ENCODE measurements at regions not wholly inside any gene's neighbourhood (a gene's known extent, or its start where the extent isn't known, plus 50 kb on each side); places are given as distances from the start of the nearest gene placed in this dataset.

GRCh38 chr3:126257984-126258383, 77.6 kb upstream of the ALDH1L1 start:
- Histone ChIP-seq H3K9me3 (ENCODE audit: control insufficient read depth in 1 of 2, insufficient read depth in 1 of 2, low read length in 2 of 2) (peaks cover 0 to 9% of the 10 kb centered on the region in 2 experiments), H3K27ac (ENCODE audit: low read depth in 1 of 2, low read length in 2 of 2) (no peak overlapping the region), H3K27me3 (ENCODE audit: control insufficient read depth in 1 of 2, insufficient read depth in 2 of 2, low read length in 2 of 2) (peaks cover 0 to 9% of the 10 kb centered on the region in 2 experiments), H3K4me1 (ENCODE audit: insufficient read depth, low read length) (no peaks in the 10 kb centered on the region), H3K36me3 (ENCODE audit: insufficient read depth, low read length) (no peaks in the 10 kb centered on the region), H3K4me3 (ENCODE audit: low read length) (no peak overlapping the region)
- ChIA-PET CTCF (no interaction called here), POLR2A (no interaction called here)
- no peak overlapping the region for H3K27ac Mint-ChIP-seq
- TF ChIP-seq, protein P1, sequence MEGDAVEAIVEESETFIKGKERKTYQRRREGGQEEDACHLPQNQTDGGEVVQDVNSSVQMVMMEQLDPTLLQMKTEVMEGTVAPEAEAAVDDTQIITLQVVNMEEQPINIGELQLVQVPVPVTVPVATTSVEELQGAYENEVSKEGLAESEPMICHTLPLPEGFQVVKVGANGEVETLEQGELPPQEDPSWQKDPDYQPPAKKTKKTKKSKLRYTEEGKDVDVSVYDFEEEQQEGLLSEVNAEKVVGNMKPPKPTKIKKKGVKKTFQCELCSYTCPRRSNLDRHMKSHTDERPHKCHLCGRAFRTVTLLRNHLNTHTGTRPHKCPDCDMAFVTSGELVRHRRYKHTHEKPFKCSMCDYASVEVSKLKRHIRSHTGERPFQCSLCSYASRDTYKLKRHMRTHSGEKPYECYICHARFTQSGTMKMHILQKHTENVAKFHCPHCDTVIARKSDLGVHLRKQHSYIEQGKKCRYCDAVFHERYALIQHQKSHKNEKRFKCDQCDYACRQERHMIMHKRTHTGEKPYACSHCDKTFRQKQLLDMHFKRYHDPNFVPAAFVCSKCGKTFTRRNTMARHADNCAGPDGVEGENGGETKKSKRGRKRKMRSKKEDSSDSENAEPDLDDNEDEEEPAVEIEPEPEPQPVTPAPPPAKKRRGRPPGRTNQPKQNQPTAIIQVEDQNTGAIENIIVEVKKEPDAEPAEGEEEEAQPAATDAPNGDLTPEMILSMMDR (IDR thresholded peaks at IDR 0.05), result no peak
- intact Hi-C loops (cut with DNase I, micrococcal nuclease), result no loop called here
- no peak for DNase-seq
- ATAC-seq (ENCODE audit: poor library complexity), result no peak
- no peaks in the 10 kb centered on the region for H3K36me3 Mint-ChIP-seq (ENCODE audit: low read depth)
- no peaks in the 10 kb centered on the region for H3K9me3 Mint-ChIP-seq
- H3K4me3 Mint-ChIP-seq, result no peak overlapping the region
- H3K4me1 Mint-ChIP-seq (ENCODE audit: low read depth), result no peaks in the 10 kb centered on the region
- peaks cover 18% of the 10 kb centered on the region for H3K27me3 Mint-ChIP-seq

GRCh38 chr3:126257174-126257573, 76.8 kb upstream of the ALDH1L1 start:
- H3K4me1 ChIP-seq (ENCODE audit: insufficient read depth, low read length), result no peaks in the 10 kb centered on the region
- no peak overlapping the region for H3K27ac ChIP-seq (ENCODE audit: low read depth in 1 of 2, low read length in 2 of 2)
- H3K36me3 ChIP-seq (ENCODE audit: insufficient read depth, low read length), result no peaks in the 10 kb centered on the region
- no peak overlapping the region for H3K4me3 ChIP-seq (ENCODE audit: low read length)
- ATAC-seq (ENCODE audit: poor library complexity) (no peak), DNase-seq (no peak)
- no peak overlapping the region for H3K27ac Mint-ChIP-seq
- H3K9me3 ChIP-seq (ENCODE audit: control insufficient read depth in 1 of 2, insufficient read depth in 1 of 2, low read length in 2 of 2), result peaks cover 0 to 9% of the 10 kb centered on the region in 2 experiments
- H3K27me3 ChIP-seq (ENCODE audit: control insufficient read depth in 1 of 2, insufficient read depth in 2 of 2, low read length in 2 of 2), result peaks cover 0 to 4% of the 10 kb centered on the region in 2 experiments
- H3K4me1 Mint-ChIP-seq (ENCODE audit: low read depth), result no peaks in the 10 kb centered on the region
- CTCF ChIA-PET, result no interaction called here
- TF ChIP-seq, protein P1 (IDR thresholded peaks at IDR 0.05), result no peak
- POLR2A ChIA-PET, result no interaction called here
- H3K27me3 Mint-ChIP-seq, result peaks cover 10% of the 10 kb centered on the region
- no peaks in the 10 kb centered on the region for H3K36me3 Mint-ChIP-seq (ENCODE audit: low read depth)
- no peaks in the 10 kb centered on the region for H3K9me3 Mint-ChIP-seq
- no peak overlapping the region for H3K4me3 Mint-ChIP-seq
- intact Hi-C loops (cut with DNase I, micrococcal nuclease), result no loop called here

GRCh38 chr3:126256251-126256650, 75.9 kb upstream of the ALDH1L1 start:
- H3K9me3 Mint-ChIP-seq, result no peaks in the 10 kb centered on the region
- H3K4me1 Mint-ChIP-seq (ENCODE audit: low read depth), result no peaks in the 10 kb centered on the region
- ChIA-PET CTCF (no interaction called here), POLR2A (no interaction called here)
- intact Hi-C loops (cut with DNase I, micrococcal nuclease), result no loop called here
- no peak overlapping the region for H3K27ac ChIP-seq (ENCODE audit: low read depth in 1 of 2, low read length in 2 of 2)
- TF ChIP-seq, protein P1 (IDR thresholded peaks at IDR 0.05), result no peak
- ATAC-seq (ENCODE audit: poor library complexity) (no peak), DNase-seq (no peak)
- H3K36me3 Mint-ChIP-seq (ENCODE audit: low read depth), result no peaks in the 10 kb centered on the region
- no peaks in the 10 kb centered on the region for H3K4me1 ChIP-seq (ENCODE audit: insufficient read depth, low read length)
- H3K27me3 Mint-ChIP-seq, result peaks cover 5% of the 10 kb centered on the region
- H3K27ac Mint-ChIP-seq, result no peak overlapping the region
- peaks cover 0 to 9% of the 10 kb centered on the region in 2 experiments for H3K9me3 ChIP-seq (ENCODE audit: control insufficient read depth in 1 of 2, insufficient read depth in 1 of 2, low read length in 2 of 2)
- no peaks in the 10 kb centered on the region for H3K36me3 ChIP-seq (ENCODE audit: insufficient read depth, low read length)
- no peak overlapping the region for H3K4me3 ChIP-seq (ENCODE audit: low read length)
- H3K4me3 Mint-ChIP-seq, result no peak overlapping the region
- H3K27me3 ChIP-seq (ENCODE audit: control insufficient read depth in 1 of 2, insufficient read depth in 2 of 2, low read length in 2 of 2), result no peaks in the 10 kb centered on the region
